ENCODE measurements at regions not wholly inside any gene's neighbourhood (a gene's known extent, or its start where the extent isn't known, plus 50 kb on each side); places are given as distances from the start of the nearest gene placed in this dataset.

DNA sequence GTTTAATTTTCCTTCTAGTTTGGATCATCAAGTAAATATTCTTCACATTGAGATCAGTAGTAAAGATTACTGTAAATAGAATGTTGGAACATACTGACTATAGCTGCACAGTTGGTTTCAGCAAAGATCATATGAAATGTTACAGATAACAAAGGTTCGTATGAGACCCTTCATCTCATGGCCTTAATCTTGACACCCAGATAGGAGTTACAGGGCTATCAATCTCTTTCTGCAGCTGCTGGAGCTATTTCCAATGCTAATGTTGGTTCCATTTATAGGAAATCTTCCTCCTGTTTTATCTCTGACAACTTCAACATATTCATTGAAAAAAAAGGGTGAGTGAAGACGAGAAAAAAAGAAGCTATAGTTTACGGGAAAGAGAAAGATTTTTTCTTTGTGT, 495.6 kb downstream of the JRKL start:
- TF ChIP-seq, protein P1, sequence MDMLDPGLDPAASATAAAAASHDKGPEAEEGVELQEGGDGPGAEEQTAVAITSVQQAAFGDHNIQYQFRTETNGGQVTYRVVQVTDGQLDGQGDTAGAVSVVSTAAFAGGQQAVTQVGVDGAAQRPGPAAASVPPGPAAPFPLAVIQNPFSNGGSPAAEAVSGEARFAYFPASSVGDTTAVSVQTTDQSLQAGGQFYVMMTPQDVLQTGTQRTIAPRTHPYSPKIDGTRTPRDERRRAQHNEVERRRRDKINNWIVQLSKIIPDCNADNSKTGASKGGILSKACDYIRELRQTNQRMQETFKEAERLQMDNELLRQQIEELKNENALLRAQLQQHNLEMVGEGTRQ (IDR thresholded peaks at IDR 0.05; ENCODE audit: low read depth, low read length), result no peak
- TF ChIP-seq NFE2L2 (IDR thresholded peaks at IDR 0.05; ENCODE audit: low read depth, low read length) (no peak), POLR2A (IDR thresholded peaks at IDR 0.05; ENCODE audit: low read depth, low read length) (no peak)
- TF ChIP-seq, protein P2, sequence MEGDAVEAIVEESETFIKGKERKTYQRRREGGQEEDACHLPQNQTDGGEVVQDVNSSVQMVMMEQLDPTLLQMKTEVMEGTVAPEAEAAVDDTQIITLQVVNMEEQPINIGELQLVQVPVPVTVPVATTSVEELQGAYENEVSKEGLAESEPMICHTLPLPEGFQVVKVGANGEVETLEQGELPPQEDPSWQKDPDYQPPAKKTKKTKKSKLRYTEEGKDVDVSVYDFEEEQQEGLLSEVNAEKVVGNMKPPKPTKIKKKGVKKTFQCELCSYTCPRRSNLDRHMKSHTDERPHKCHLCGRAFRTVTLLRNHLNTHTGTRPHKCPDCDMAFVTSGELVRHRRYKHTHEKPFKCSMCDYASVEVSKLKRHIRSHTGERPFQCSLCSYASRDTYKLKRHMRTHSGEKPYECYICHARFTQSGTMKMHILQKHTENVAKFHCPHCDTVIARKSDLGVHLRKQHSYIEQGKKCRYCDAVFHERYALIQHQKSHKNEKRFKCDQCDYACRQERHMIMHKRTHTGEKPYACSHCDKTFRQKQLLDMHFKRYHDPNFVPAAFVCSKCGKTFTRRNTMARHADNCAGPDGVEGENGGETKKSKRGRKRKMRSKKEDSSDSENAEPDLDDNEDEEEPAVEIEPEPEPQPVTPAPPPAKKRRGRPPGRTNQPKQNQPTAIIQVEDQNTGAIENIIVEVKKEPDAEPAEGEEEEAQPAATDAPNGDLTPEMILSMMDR (conservative IDR thresholded peaks at IDR 0.05; ENCODE audit: low read depth, low read length), result no peak

All from IMR-90 (cell line).